DLD1 (cell line): ENCODE measurements at regions not wholly inside any gene's neighbourhood (a gene's known extent, or its start where the extent isn't known, plus 50 kb on each side); places are given as distances from the start of the nearest gene placed in this dataset.

Experiments
- in situ Hi-C: cut with HindIII; loops from 2 replicates; pipeline ENCODE4 v1.10.0; 2017; ENCODE audit warnings: low sequenced_read_pairs

GRCh38 chr1:218809061-218809460, 364.6 kb upstream of the LYPLAL1 start:
- in situ Hi-C loops, result no loop called here

- in situ Hi-C loops, result no loop called here
Observed at GRCh38 chr1:218809625-218810024, 364.1 kb upstream of the LYPLAL1 start.

- in situ Hi-C loops, result no loop called here
Observed at GRCh38 chr1:218810306-218810705, 363.4 kb upstream of the LYPLAL1 start.

GRCh38 chr1:218811497-218811896, 362.2 kb upstream of the LYPLAL1 start:
- in situ Hi-C loops, result no loop called here

- in situ Hi-C loops, result no loop called here
Observed at GRCh38 chr1:218812360-218812759, 361.3 kb upstream of the LYPLAL1 start.

- in situ Hi-C loops, result no loop called here
Observed at GRCh38 chr1:218813237-218813636, 360.4 kb upstream of the LYPLAL1 start.

GRCh38 chr1:218815076-218815475, 358.6 kb upstream of the LYPLAL1 start:
- in situ Hi-C loops, result no loop called here

- in situ Hi-C loops, result no loop called here
Observed at GRCh38 chr1:218817071-218817470, 356.6 kb upstream of the LYPLAL1 start.

- in situ Hi-C loops, result no loop called here
Observed at GRCh38 chr1:218817691-218818465, 355.8 kb upstream of the LYPLAL1 start.

GRCh38 chr1:218823291-218823900, 350.3 kb upstream of the LYPLAL1 start:
- in situ Hi-C loops, result no loop called here

- in situ Hi-C loops, result no loop called here
Observed at GRCh38 chr1:218827486-218827885, 346.2 kb upstream of the LYPLAL1 start.

- in situ Hi-C loops, result no loop called here
Observed at GRCh38 chr1:218828125-218828650, 345.5 kb upstream of the LYPLAL1 start.

- in situ Hi-C loops, result no loop called here
Observed at GRCh38 chr1:218829097-218829496, 344.6 kb upstream of the LYPLAL1 start.

- in situ Hi-C loops, result no loop called here
Observed at GRCh38 chr1:218835609-218836008, 338.1 kb upstream of the LYPLAL1 start.

GRCh38 chr1:218836264-218836663, 337.4 kb upstream of the LYPLAL1 start:
- in situ Hi-C loops, result no loop called here

GRCh38 chr1:218837051-218837450, 336.6 kb upstream of the LYPLAL1 start:
- in situ Hi-C loops, result no loop called here

- in situ Hi-C loops, result no loop called here
Observed at GRCh38 chr1:218845589-218845988, 328.1 kb upstream of the LYPLAL1 start.

GRCh38 chr1:218846181-218846580, 327.5 kb upstream of the LYPLAL1 start:
- in situ Hi-C loops, result no loop called here

- in situ Hi-C loops, result no loop called here
Observed at GRCh38 chr1:218847089-218847768, 326.4 kb upstream of the LYPLAL1 start.

GRCh38 chr1:218848009-218848408, 325.7 kb upstream of the LYPLAL1 start:
- in situ Hi-C loops, result no loop called here

- in situ Hi-C loops, result no loop called here
Observed at GRCh38 chr1:218850367-218850766, 323.3 kb upstream of the LYPLAL1 start.

GRCh38 chr1:218851586-218851985, 322.1 kb upstream of the LYPLAL1 start:
- in situ Hi-C loops, result no loop called here
